ENCODE measurements at regions not wholly inside any gene's neighbourhood (a gene's known extent, or its start where the extent isn't known, plus 50 kb on each side); places are given as distances from the start of the nearest gene placed in this dataset.

DNA sequence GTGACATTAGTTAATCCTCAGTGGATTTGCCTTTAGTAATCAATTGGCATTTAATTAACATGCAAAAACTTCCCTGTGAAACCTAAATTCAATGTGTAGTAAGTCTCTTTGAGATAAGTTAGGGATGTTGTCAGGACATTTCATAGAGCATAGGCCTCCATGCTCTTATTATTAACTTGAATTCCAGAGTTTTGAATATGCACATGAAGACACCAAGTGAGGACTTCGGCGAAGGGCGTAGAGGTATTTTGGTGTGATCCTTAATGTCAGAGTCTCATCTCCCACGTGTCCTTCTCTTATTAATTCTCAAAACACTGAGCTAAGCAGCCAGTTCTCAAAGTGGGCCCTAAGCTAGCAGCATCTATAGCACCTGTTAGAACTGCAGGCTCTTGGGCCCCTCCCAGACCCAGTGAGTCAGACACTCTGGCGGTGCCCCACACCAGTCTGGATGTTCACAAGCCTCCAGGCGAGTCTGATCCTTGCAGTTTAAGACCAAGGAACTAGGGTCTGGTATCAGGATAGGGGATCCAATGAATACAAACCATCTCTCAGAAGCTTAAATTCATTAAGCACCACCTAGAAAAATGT lies 292.1 kb downstream of the QKI start:
- Histone ChIP-seq H3K4me2 (ENCODE audit: low read length) (peak overlapping the region; percentile 87), H2AFZ (ENCODE audit: low read depth, low read length) (no peak overlapping the region)

DNA sequence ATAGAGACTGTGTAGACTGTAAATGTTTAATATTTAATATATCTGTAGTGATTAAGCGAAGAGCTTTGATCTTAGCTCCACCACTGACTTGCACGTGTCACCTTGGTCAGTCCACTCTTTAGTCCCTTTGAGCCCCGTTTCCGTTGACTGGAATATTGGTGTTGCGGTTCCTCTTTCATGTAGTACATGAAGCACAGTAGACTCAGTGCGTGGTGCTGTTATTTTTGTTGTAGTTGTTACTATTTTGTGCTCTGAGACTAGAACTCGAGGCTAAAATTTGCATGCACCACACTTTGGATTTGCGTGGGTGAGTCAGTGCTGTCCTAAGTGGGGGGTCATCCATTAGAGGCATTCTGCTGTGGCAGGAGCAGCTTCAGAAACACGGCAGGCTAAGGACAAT lies 291.4 kb downstream of the QKI start:
- peaks cover 73% of the 10 kb centered on the region for H3K4me1 ChIP-seq (ENCODE audit: low read length)
- no peaks in the 10 kb centered on the region for H3K79me2 ChIP-seq (ENCODE audit: low read length)
- 0 out of 2 replicates have a peak overlapping the region, but pooled peaks have one; percentile 4 for H3K9ac ChIP-seq (ENCODE audit: low read length)
- TF ChIP-seq, protein P1, sequence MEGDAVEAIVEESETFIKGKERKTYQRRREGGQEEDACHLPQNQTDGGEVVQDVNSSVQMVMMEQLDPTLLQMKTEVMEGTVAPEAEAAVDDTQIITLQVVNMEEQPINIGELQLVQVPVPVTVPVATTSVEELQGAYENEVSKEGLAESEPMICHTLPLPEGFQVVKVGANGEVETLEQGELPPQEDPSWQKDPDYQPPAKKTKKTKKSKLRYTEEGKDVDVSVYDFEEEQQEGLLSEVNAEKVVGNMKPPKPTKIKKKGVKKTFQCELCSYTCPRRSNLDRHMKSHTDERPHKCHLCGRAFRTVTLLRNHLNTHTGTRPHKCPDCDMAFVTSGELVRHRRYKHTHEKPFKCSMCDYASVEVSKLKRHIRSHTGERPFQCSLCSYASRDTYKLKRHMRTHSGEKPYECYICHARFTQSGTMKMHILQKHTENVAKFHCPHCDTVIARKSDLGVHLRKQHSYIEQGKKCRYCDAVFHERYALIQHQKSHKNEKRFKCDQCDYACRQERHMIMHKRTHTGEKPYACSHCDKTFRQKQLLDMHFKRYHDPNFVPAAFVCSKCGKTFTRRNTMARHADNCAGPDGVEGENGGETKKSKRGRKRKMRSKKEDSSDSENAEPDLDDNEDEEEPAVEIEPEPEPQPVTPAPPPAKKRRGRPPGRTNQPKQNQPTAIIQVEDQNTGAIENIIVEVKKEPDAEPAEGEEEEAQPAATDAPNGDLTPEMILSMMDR (IDR thresholded peaks at IDR 0.05; ENCODE audit: low read depth, low read length) = no peak
- TF ChIP-seq EZH2phosphoT487 (IDR thresholded peaks at IDR 0.05; ENCODE audit: low read depth) = no peak
- no peaks in the 10 kb centered on the region for H3K27me3 ChIP-seq (ENCODE audit: low read depth, low read length)
- peak overlapping the region; percentile 87 for H3K4me2 ChIP-seq (ENCODE audit: low read length)
- no peaks in the 10 kb centered on the region for H4K20me1 ChIP-seq (ENCODE audit: insufficient read depth, low read length)
- H3K27ac ChIP-seq (ENCODE audit: low read length) = no peak overlapping the region
- no peak overlapping the region for H2AFZ ChIP-seq (ENCODE audit: low read depth, low read length)
- H3K9me3 ChIP-seq (ENCODE audit: insufficient read depth, low read length) = no peaks in the 10 kb centered on the region
- no peak overlapping the region for H3K4me3 ChIP-seq (ENCODE audit: low read length)
- peaks cover 3% of the 10 kb centered on the region for H3K36me3 ChIP-seq (replicated peaks; ENCODE audit: low read depth, low read length)

More for the DNA sequence above, 292.1 kb downstream of the QKI start:
- peaks cover 79% of the 10 kb centered on the region for H3K4me1 ChIP-seq (ENCODE audit: low read length)
- no peak overlapping the region for H3K27ac ChIP-seq (ENCODE audit: low read length)
- H3K79me2 ChIP-seq (ENCODE audit: low read length) = no peaks in the 10 kb centered on the region
- H3K9ac ChIP-seq (ENCODE audit: low read length) = peak overlapping the region; percentile 55; the same call in 1 of the 2 replicates
- TF ChIP-seq, protein P1 (IDR thresholded peaks at IDR 0.05; ENCODE audit: low read depth, low read length) = no peak
- TF ChIP-seq EZH2phosphoT487 (IDR thresholded peaks at IDR 0.05; ENCODE audit: low read depth) = no peak
- peaks cover 3% of the 10 kb centered on the region for H3K36me3 ChIP-seq (replicated peaks; ENCODE audit: low read depth, low read length)
- no peaks in the 10 kb centered on the region for H3K9me3 ChIP-seq (ENCODE audit: insufficient read depth, low read length)
- no peaks in the 10 kb centered on the region for H4K20me1 ChIP-seq (ENCODE audit: insufficient read depth, low read length)
- H3K4me3 ChIP-seq (ENCODE audit: low read length) = no peak overlapping the region
- H3K27me3 ChIP-seq (ENCODE audit: low read depth, low read length) = no peaks in the 10 kb centered on the region

GRCh38 chr6:163702736-163703135 lies 288.2 kb downstream of the QKI start:
- Histone ChIP-seq H3K27me3 (ENCODE audit: low read depth, low read length) (no peaks in the 10 kb centered on the region), H3K4me2 (ENCODE audit: low read length) (no peak overlapping the region), H3K36me3 (replicated peaks; ENCODE audit: low read depth, low read length) (peaks cover 3% of the 10 kb centered on the region), H3K4me1 (ENCODE audit: low read length) (peaks cover 41% of the 10 kb centered on the region), H3K9ac (ENCODE audit: low read length) (no peak overlapping the region), H2AFZ (ENCODE audit: low read depth, low read length) (no peak overlapping the region), H3K79me2 (ENCODE audit: low read length) (no peaks in the 10 kb centered on the region), H3K4me3 (ENCODE audit: low read length) (no peak overlapping the region), H3K27ac (ENCODE audit: low read length) (no peak overlapping the region), H3K9me3 (ENCODE audit: insufficient read depth, low read length) (no peaks in the 10 kb centered on the region), H4K20me1 (ENCODE audit: insufficient read depth, low read length) (no peaks in the 10 kb centered on the region)
- TF ChIP-seq, protein P1 (IDR thresholded peaks at IDR 0.05; ENCODE audit: low read depth, low read length) = no peak
- no peak for TF ChIP-seq EZH2phosphoT487 (IDR thresholded peaks at IDR 0.05; ENCODE audit: low read depth)

DNA sequence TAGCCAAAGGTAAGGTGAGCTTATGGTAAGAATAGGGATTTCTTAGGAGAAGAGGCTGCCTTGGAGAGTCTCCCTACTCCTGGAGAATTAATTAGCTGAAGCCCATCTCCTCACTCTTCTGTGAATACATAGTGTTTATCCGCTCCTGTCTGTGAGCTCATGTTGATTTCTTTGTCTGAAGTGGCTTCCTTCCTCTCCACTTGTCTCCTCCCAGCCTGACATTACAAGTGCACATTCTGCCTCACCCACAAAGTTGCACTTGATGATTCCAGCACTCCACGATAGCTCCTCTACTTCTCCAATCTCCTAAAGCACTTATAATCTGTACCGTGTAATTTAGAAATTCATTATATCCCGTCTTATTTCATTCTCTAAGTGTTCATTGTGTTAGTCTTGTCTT lies 287.2 kb downstream of the QKI start:
- peaks cover 31% of the 10 kb centered on the region for H3K4me1 ChIP-seq (ENCODE audit: low read length)
- no peak for TF ChIP-seq EZH2phosphoT487 (IDR thresholded peaks at IDR 0.05; ENCODE audit: low read depth)
- TF ChIP-seq, protein P1 (IDR thresholded peaks at IDR 0.05; ENCODE audit: low read depth, low read length) = no peak
- H3K36me3 ChIP-seq (replicated peaks; ENCODE audit: low read depth, low read length) = peaks cover 3% of the 10 kb centered on the region
- no peak overlapping the region for H3K4me2 ChIP-seq (ENCODE audit: low read length)
- no peaks in the 10 kb centered on the region for H3K9me3 ChIP-seq (ENCODE audit: insufficient read depth, low read length)
- H3K4me3 ChIP-seq (ENCODE audit: low read length) = no peak overlapping the region
- H4K20me1 ChIP-seq (ENCODE audit: insufficient read depth, low read length) = no peaks in the 10 kb centered on the region
- H3K79me2 ChIP-seq (ENCODE audit: low read length) = no peaks in the 10 kb centered on the region
- H3K27me3 ChIP-seq (ENCODE audit: low read depth, low read length) = no peaks in the 10 kb centered on the region
- H2AFZ ChIP-seq (ENCODE audit: low read depth, low read length) = no peak overlapping the region
- no peak overlapping the region for H3K27ac ChIP-seq (ENCODE audit: low read length)
- H3K9ac ChIP-seq (ENCODE audit: low read length) = no peak overlapping the region
